KMS-11 (cell line): ENCODE measurements at regions not wholly inside any gene's neighbourhood (a gene's known extent, or its start where the extent isn't known, plus 50 kb on each side); places are given as distances from the start of the nearest gene placed in this dataset.

Experiments used
- H2AFZ ChIP-seq: fragments of 200-600 bp; sonication (generic); 2 replicates; pipeline ENCODE4 v1.6.1; 2016; ENCODE audit warnings: antibody characterized with exemption, mixed run types, low read depth
- H3K27ac ChIP-seq: fragments of 200-600 bp; sonication (generic); 2 replicates; pipeline ENCODE4 v1.6.1; 2016; ENCODE audit warnings: mild to moderate bottlenecking, mixed run types
- H3K27me3 ChIP-seq: fragments of 200-600 bp; sonication (generic); 2 replicates; pipeline ENCODE4 v1.6.1; 2017; ENCODE audit warnings: mild to moderate bottlenecking, low read depth, mixed run types, moderate library complexity; ENCODE audit not compliant: insufficient read depth
- H3K36me3 ChIP-seq: fragments of 200-600 bp; sonication (generic); 2 replicates; pipeline ENCODE4 v1.6.1; 2017; ENCODE audit warnings: mild to moderate bottlenecking, mixed run types; ENCODE audit not compliant: insufficient read depth
- H3K4me1 ChIP-seq: fragments of 200-600 bp; sonication (generic); 2 replicates; pipeline ENCODE4 v1.6.1; 2016; ENCODE audit warnings: mild to moderate bottlenecking, low read depth, mixed run types; ENCODE audit not compliant: poor library complexity, severe bottlenecking
- H3K4me2 ChIP-seq: fragments of 200-600 bp; sonication (generic); 2 replicates; pipeline ENCODE4 v1.7.0; 2016; ENCODE audit warnings: mild to moderate bottlenecking, mixed run types
- H3K4me3 ChIP-seq: fragments of 200-600 bp; sonication (generic); IDR thresholded peaks from 2 replicates; pipeline ENCODE4 v1.6.1; 2017; ENCODE audit warnings: low read depth, low read length, mixed read lengths; ENCODE audit not compliant: insufficient read depth
- H3K79me2 ChIP-seq: fragments of 200-600 bp; sonication (generic); 2 replicates; pipeline ENCODE4 v1.6.1; 2016; ENCODE audit warnings: low read depth, mixed run types; ENCODE audit not compliant: insufficient read depth
- H3K9ac ChIP-seq: fragments of 200-600 bp; sonication (generic); 2 replicates; pipeline ENCODE4 v1.6.1; 2016; ENCODE audit warnings: mild to moderate bottlenecking, mixed run types
- H4K20me1 ChIP-seq: fragments of 200-600 bp; sonication (generic); 2 replicates; pipeline ENCODE4 v1.6.1; 2016; ENCODE audit warnings: mild to moderate bottlenecking, mixed run types; ENCODE audit not compliant: insufficient read depth
- CTCF ChIP-seq: fragments of 200-600 bp; sonication (generic); conservative IDR thresholded peaks from 2 replicates; pipeline ENCODE4 v1.6.1; 2017; ENCODE audit warnings: low read depth, mild to moderate bottlenecking, antibody characterized with exemption, low read length, moderate library complexity, mixed read lengths

GRCh38 chr14:31921721-31922120 is 155.4 kb upstream of the ARHGAP5 start:
- Histone ChIP-seq H3K4me2 (no peak overlapping the region), H2AFZ (no peak overlapping the region), H3K9ac (no peak overlapping the region), H3K27ac (no peak overlapping the region), H3K36me3 (no peaks in the 10 kb centered on the region), H3K27me3 (no peaks in the 10 kb centered on the region), H3K4me3 (no peak overlapping the region), H3K79me2 (no peaks in the 10 kb centered on the region), H4K20me1 (no peaks in the 10 kb centered on the region), H3K4me1 (no peaks in the 10 kb centered on the region)
- TF ChIP-seq CTCF: no peak

- Histone ChIP-seq H2AFZ (no peak overlapping the region), H3K9ac (no peak overlapping the region), H3K27me3 (no peaks in the 10 kb centered on the region), H3K4me1 (no peaks in the 10 kb centered on the region), H3K36me3 (no peaks in the 10 kb centered on the region), H3K27ac (no peak overlapping the region), H3K4me3 (no peak overlapping the region), H3K79me2 (no peaks in the 10 kb centered on the region), H3K4me2 (no peak overlapping the region), H4K20me1 (no peaks in the 10 kb centered on the region)
- peak; percentile 66 for TF ChIP-seq CTCF
Observed at GRCh38 chr14:31926123-31926522, 151.0 kb upstream of the ARHGAP5 start.

GRCh38 chr14:31926652-31927347 is 150.3 kb upstream of the ARHGAP5 start:
- no peak overlapping the region for H3K4me3 ChIP-seq
- H3K27ac ChIP-seq: no peak overlapping the region
- no peaks in the 10 kb centered on the region for H3K4me1 ChIP-seq
- no peak for TF ChIP-seq CTCF
- H3K9ac ChIP-seq: no peak overlapping the region
- no peak overlapping the region for H3K4me2 ChIP-seq
- H3K36me3 ChIP-seq: no peaks in the 10 kb centered on the region
- H2AFZ ChIP-seq: no peak overlapping the region
- no peaks in the 10 kb centered on the region for H4K20me1 ChIP-seq
- H3K79me2 ChIP-seq: no peaks in the 10 kb centered on the region
- no peaks in the 10 kb centered on the region for H3K27me3 ChIP-seq

GRCh38 chr14:31927348-31927832 is 149.7 kb upstream of the ARHGAP5 start:
- H3K27ac ChIP-seq: no peak overlapping the region
- TF ChIP-seq CTCF: no peak
- no peak overlapping the region for H3K9ac ChIP-seq
- H3K4me3 ChIP-seq: no peak overlapping the region
- no peaks in the 10 kb centered on the region for H3K27me3 ChIP-seq
- no peaks in the 10 kb centered on the region for H3K36me3 ChIP-seq
- H2AFZ ChIP-seq: no peak overlapping the region
- H3K4me1 ChIP-seq: no peaks in the 10 kb centered on the region
- H3K79me2 ChIP-seq: no peaks in the 10 kb centered on the region
- H4K20me1 ChIP-seq: no peaks in the 10 kb centered on the region
- no peak overlapping the region for H3K4me2 ChIP-seq
